OCI-LY7 (cell line): ENCODE measurements at regions not wholly inside any gene's neighbourhood (a gene's known extent, or its start where the extent isn't known, plus 50 kb on each side); places are given as distances from the start of the nearest gene placed in this dataset.

ENCODE experiments used
- BruUV-seq: library from RNA; stranded (reverse); fragments of 400-500 nt; replicated peaks from 2 replicates; lab custom pipeline; 2021; lab: Mats Ljungman, UMichigan
- CTCF ChIA-PET: fragments of 300-600 bp; sonication (Branson Sonifier 250); formaldehyde crosslinking; loops from one replicate; lab custom pipeline; 2022; ENCODE audit warnings: antibody characterized with exemption; ENCODE audit not compliant: unreplicated experiment; lab: Charles Lee
- POLR2A ChIA-PET: fragments of 300-600 bp; sonication (Branson Sonifier 250); formaldehyde crosslinking; loops from one replicate; lab custom pipeline; 2022; ENCODE audit warnings: antibody characterized with exemption; lab: Charles Lee
- DNase-seq: peaks from one replicate; pipeline ENCODE4 v3.0.0-alpha.2; 2015; ENCODE audit warnings: low spot score
- H2AFZ ChIP-seq: fragments of 200-600 bp; sonication (generic), shearing (Covaris generic); 2 replicates; pipeline ENCODE4 v1.6.1; 2014; ENCODE audit warnings: mild to moderate bottlenecking, antibody characterized with exemption, low read length, moderate library complexity
- H3K27ac ChIP-seq: fragments of 200-600 bp; sonication (generic); 2 replicates; pipeline ENCODE4 v1.5.1; 2014; ENCODE audit warnings: mixed run types, low read depth, mild to moderate bottlenecking, moderate library complexity, low read length, inconsistent platforms; ENCODE audit not compliant: poor library complexity, severe bottlenecking
- H3K36me3 ChIP-seq: fragments of 200-600 bp; sonication (generic); 2 replicates; pipeline ENCODE4 v1.6.1; 2014; ENCODE audit warnings: mild to moderate bottlenecking, antibody characterized with exemption, low read length, moderate library complexity, mixed read lengths; ENCODE audit not compliant: insufficient read depth
- H3K4me1 ChIP-seq: fragments of 200-600 bp; sonication (generic); 2 replicates; pipeline ENCODE4 v1.5.1; 2014; ENCODE audit warnings: mild to moderate bottlenecking, low read length; ENCODE audit not compliant: insufficient read depth, poor library complexity, severe bottlenecking
- H3K4me2 ChIP-seq: fragments of 200-600 bp; sonication (generic); 2 replicates; pipeline ENCODE4 v1.6.1; 2014; ENCODE audit warnings: mild to moderate bottlenecking, low read length
- H3K4me3 ChIP-seq: fragments of 200-600 bp; sonication (generic); 2 replicates; pipeline ENCODE4 v1.5.1; 2014; ENCODE audit warnings: mild to moderate bottlenecking, low read depth, low read length; ENCODE audit not compliant: poor library complexity, severe bottlenecking
- H3K79me2 ChIP-seq: fragments of 200-600 bp; sonication (generic); 2 replicates; pipeline ENCODE4 v1.6.1; 2016; ENCODE audit warnings: low read depth, mild to moderate bottlenecking, low read length, moderate library complexity, mixed read lengths; ENCODE audit not compliant: insufficient read depth
- H3K9me2 ChIP-seq: fragments of 200-600 bp; sonication (generic); 2 replicates; pipeline ENCODE4 v1.6.1; 2016; ENCODE audit warnings: mild to moderate bottlenecking, low read length, mixed read lengths; ENCODE audit not compliant: insufficient read depth
- H3K9me3 ChIP-seq: fragments of 200-600 bp; sonication (generic); 2 replicates; pipeline ENCODE4 v1.6.1; 2014; ENCODE audit warnings: mild to moderate bottlenecking, mixed run types, low read length, mixed read lengths
- H4K20me1 ChIP-seq: fragments of 200-600 bp; sonication (generic); 2 replicates; pipeline ENCODE4 v1.6.1; 2014; ENCODE audit warnings: mild to moderate bottlenecking, antibody characterized with exemption, low read length, moderate library complexity, mixed read lengths; ENCODE audit not compliant: insufficient read depth
- EZH2phosphoT487 ChIP-seq: fragments of 200-600 bp; sonication (generic); IDR thresholded peaks from 2 replicates; pipeline ENCODE4 v1.6.1; 2018; ENCODE audit warnings: low read depth, borderline replicate concordance, mild to moderate bottlenecking, mixed run types, antibody characterized with exemption, low read length, moderate library complexity, mixed read lengths
- intact Hi-C: fragments of 100-400 bp; cut with micrococcal nuclease; formaldehyde crosslinking; loops from one replicate; pipeline ENCODE4 v1.10.0; 2022; ENCODE audit not compliant: unreplicated experiment
- TF ChIP-seq, protein P1 (sequence below): fragments of 200-600 bp; sonication (generic); conservative IDR thresholded peaks from 2 replicates; pipeline ENCODE4 v1.5.1; 2014; ENCODE audit warnings: mild to moderate bottlenecking, antibody characterized with exemption, low read length, moderate library complexity, mixed read lengths

- no TSS peak for BruUV-seq
- CTCF ChIA-PET = no interaction called here
- H3K9me3 ChIP-seq = no peaks in the 10 kb centered on the region
- TF ChIP-seq, protein P1, sequence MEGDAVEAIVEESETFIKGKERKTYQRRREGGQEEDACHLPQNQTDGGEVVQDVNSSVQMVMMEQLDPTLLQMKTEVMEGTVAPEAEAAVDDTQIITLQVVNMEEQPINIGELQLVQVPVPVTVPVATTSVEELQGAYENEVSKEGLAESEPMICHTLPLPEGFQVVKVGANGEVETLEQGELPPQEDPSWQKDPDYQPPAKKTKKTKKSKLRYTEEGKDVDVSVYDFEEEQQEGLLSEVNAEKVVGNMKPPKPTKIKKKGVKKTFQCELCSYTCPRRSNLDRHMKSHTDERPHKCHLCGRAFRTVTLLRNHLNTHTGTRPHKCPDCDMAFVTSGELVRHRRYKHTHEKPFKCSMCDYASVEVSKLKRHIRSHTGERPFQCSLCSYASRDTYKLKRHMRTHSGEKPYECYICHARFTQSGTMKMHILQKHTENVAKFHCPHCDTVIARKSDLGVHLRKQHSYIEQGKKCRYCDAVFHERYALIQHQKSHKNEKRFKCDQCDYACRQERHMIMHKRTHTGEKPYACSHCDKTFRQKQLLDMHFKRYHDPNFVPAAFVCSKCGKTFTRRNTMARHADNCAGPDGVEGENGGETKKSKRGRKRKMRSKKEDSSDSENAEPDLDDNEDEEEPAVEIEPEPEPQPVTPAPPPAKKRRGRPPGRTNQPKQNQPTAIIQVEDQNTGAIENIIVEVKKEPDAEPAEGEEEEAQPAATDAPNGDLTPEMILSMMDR = no peak
- no peak for TF ChIP-seq EZH2phosphoT487
- no peaks in the 10 kb centered on the region for H3K4me1 ChIP-seq
- no peak for DNase-seq
- POLR2A ChIA-PET = no interaction called here
- no peaks in the 10 kb centered on the region for H3K9me2 ChIP-seq
- H3K4me3 ChIP-seq = no peak overlapping the region
- no peak overlapping the region for H3K4me2 ChIP-seq
- H4K20me1 ChIP-seq = no peaks in the 10 kb centered on the region
- H3K36me3 ChIP-seq = no peaks in the 10 kb centered on the region
- intact Hi-C loops = no loop called here
- H2AFZ ChIP-seq = no peak overlapping the region
- H3K27ac ChIP-seq = no peak overlapping the region
- H3K79me2 ChIP-seq = no peaks in the 10 kb centered on the region
These were observed 271.0 kb upstream of the HSF2 start for GRCh38 chr6:122128445-122128844.

DNA sequence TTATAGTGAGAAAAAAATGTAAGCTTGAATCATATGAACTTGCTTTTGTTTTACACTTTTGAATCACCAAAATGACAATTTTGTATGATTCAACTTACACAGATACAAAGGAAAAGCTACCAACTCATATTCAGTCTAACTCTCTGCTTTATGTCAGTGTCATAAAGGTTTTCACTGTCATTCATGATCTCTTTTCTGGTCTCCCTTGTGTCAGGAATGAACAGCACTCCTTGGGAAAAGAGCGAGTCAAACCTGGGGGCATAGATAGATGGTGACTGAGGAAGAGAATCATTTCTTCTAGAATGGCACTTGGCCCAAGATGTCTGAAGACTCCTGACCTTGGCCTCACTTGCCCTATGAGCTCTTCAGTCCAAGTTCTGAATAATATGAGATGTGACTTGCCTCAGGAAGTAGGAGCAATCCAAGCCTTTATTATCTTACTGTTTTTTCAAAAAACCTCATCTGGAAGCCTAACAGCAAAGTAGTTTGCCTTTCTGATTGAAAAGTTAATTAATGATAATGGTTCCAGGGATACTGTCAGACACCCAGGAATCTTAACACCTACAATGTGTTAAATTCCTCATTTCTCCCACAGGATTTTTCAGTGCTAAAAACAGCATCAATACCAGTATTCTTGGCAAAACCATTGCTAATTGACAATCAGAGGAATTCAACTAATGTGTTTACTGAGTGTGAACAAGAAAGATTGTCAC is 270.0 kb upstream of the HSF2 start:
- CTCF ChIA-PET = no interaction called here

GRCh38 chr6:122130026-122130348 is 269.5 kb upstream of the HSF2 start:
- intact Hi-C loops = no loop called here
- ChIA-PET CTCF (no interaction called here), POLR2A (no interaction called here)
- Histone ChIP-seq H3K4me2 (no peak overlapping the region), H2AFZ (no peak overlapping the region), H3K4me1 (no peaks in the 10 kb centered on the region), H4K20me1 (no peaks in the 10 kb centered on the region), H3K27ac (no peak overlapping the region), H3K4me3 (no peak overlapping the region), H3K79me2 (no peaks in the 10 kb centered on the region), H3K9me2 (no peaks in the 10 kb centered on the region), H3K36me3 (no peaks in the 10 kb centered on the region), H3K9me3 (no peaks in the 10 kb centered on the region)
- BruUV-seq = no TSS peak
- no peak for TF ChIP-seq EZH2phosphoT487
- DNase-seq = no peak

More for the DNA sequence above, 270.0 kb upstream of the HSF2 start:
- Histone ChIP-seq H2AFZ (no peak overlapping the region), H3K9me3 (no peaks in the 10 kb centered on the region), H3K4me1 (no peaks in the 10 kb centered on the region), H3K9me2 (no peaks in the 10 kb centered on the region), H3K79me2 (no peaks in the 10 kb centered on the region), H4K20me1 (no peaks in the 10 kb centered on the region), H3K36me3 (no peaks in the 10 kb centered on the region), H3K4me3 (no peak overlapping the region), H3K27ac (no peak overlapping the region), H3K4me2 (no peak overlapping the region)
- BruUV-seq = no TSS peak
- TF ChIP-seq, protein P1 = no peak
- TF ChIP-seq EZH2phosphoT487 = no peak
- DNase-seq = no peak
- POLR2A ChIA-PET = interaction anchor here (0.7 kb wide), 2 partner anchors 14 to 68 kb away, joined by 3 to 5 read pairs; no protein-coding TSS in a partner anchor
- intact Hi-C loops = no loop called here
